GM13976 (cell line): ENCODE measurements at regions not wholly inside any gene's neighbourhood (a gene's known extent, or its start where the extent isn't known, plus 50 kb on each side); places are given as distances from the start of the nearest gene placed in this dataset.

ENCODE experiments used
- DNase-seq: peaks from one replicate; pipeline ENCODE4 v3.0.0; 2012; ENCODE audit warnings: low spot score
- in situ Hi-C: fragments of 300-500 bp; cut with MboI; formaldehyde crosslinking; loops from one replicate; pipeline ENCODE4 v1.12.0; 2022; ENCODE audit warnings: low sequenced_read_pairs, mixed read lengths, inconsistent platforms; ENCODE audit not compliant: unreplicated experiment
- TF ChIP-seq, protein P1 (sequence below): IDR thresholded peaks from 2 replicates; pipeline ENCODE4 v1.5.1; 2012; ENCODE audit warnings: borderline replicate concordance, mild to moderate bottlenecking; ENCODE audit not compliant: insufficient read depth; ENCODE audit errors: extremely low read depth, missing control alignments, control extremely low read depth

DNA sequence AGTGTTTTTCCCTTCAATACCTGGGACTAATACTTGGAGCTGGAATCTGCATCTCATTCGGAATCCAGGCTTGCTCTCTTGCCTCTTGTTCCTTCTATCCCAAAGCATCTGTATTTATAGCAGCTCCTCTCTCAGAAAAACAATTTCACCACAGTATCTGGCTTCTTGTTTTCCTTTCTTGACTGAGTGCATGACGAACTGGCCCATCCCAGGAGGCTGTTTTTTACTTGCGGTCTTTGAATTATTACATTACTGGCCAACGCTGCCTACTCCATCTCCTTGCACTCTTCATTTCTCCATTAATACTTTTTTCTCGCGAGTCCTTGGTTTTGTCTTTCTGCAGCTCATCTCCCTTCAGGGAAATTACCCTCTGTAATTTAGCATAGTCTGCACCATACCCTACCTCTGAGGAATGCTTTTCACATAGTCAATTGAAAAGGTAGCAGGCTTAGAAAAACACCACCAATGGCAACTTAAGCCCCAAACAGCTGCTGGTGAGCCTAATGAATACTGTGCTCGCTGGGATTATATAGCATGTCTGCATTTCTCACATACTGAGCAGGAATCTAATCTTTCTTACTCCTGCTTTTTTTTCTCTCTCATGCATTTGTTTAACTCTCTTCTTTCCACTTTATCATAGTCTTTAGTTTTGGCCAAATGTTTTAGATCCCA is 277.4 kb upstream of the SESN3 start:
- TF ChIP-seq, protein P1, sequence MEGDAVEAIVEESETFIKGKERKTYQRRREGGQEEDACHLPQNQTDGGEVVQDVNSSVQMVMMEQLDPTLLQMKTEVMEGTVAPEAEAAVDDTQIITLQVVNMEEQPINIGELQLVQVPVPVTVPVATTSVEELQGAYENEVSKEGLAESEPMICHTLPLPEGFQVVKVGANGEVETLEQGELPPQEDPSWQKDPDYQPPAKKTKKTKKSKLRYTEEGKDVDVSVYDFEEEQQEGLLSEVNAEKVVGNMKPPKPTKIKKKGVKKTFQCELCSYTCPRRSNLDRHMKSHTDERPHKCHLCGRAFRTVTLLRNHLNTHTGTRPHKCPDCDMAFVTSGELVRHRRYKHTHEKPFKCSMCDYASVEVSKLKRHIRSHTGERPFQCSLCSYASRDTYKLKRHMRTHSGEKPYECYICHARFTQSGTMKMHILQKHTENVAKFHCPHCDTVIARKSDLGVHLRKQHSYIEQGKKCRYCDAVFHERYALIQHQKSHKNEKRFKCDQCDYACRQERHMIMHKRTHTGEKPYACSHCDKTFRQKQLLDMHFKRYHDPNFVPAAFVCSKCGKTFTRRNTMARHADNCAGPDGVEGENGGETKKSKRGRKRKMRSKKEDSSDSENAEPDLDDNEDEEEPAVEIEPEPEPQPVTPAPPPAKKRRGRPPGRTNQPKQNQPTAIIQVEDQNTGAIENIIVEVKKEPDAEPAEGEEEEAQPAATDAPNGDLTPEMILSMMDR, result no peak
- in situ Hi-C loops, result no loop called here
- no peak for DNase-seq

DNA sequence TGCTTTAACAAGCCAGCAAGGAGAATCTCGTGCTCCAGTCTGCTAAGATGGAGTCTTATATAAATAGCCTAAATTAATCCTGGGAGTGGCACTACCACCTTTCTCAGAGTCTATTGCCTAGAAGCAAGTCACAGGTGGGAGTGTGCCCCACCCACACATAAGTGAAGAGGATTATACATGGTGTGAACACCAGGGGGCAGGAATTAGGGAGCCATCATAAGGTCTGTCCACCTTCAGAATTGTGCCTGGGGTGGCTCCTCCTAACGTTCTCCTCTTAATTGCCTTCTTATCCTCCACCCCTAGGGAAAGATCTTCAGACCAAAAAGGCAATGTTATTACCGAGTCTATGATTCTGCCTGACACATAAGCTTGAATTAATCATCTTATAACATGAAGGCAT is 276.8 kb upstream of the SESN3 start:
- in situ Hi-C loops, result no loop called here
- DNase-seq, result no peak
- TF ChIP-seq, protein P1, result no peak

DNA sequence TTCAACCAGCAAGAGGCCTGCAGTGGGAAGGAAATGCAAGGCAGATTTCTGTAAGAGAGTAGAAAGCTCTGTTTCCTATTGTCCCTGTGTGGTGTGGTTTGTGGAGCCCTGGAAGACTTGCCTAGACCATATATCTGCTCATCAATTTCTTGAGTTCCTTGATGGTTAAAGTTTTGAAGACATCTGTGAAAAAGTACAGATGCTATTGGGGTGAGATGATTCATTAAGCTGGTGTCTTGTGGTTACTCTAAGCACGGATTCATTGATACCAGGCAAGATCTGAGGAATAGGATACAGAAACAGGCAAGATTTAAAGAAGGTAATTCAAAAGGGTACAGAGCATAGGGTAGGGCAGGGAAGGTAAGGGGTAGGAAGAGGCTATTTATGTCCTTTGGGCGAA is 275.8 kb upstream of the SESN3 start:
- TF ChIP-seq, protein P1, result no peak
- DNase-seq, result no peak
- in situ Hi-C loops, result no loop called here

DNA sequence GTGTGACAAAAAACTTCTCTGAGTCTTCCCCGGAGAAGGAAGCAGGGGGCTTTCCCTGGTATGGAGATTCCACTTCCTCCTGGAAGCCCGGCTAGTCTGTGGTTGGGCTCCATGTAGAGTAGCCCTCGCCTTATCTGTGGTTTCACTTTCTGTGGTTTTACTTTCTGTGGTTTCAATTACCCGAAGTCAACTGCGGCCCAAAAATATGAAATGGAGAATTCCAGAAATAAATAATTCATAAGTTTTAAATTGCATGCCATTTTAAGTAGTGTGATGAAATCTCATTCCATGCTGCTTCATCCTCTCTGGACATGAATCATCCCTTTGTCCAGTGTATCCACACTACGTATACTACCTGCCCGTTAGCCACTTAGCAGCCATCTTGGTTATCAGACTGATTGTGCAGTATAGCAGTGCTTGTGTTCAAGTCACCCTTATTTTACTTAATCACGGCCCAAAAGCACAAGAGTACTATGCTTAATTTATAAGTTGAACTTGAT is 275.0 kb upstream of the SESN3 start:
- in situ Hi-C loops, result no loop called here
- DNase-seq, result no peak

DNA sequence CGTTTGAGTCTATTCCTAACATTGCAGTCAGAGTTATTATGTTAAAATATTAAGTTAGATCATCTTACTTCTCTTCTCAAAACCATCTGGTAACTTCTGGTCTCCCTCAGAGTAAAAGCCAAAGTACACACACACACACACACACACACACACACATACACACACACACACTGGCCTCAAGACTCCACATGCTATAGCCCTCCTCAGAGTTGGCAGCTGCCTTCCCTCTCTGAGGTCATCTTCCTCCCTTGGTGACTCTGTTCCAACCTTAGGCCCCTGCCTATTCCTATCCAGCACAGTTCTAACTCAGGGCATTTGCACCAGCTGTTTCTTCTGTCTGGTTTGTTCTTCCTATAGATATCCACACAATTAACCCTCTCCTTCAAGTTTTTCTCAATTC is 272.0 kb upstream of the SESN3 start:
- TF ChIP-seq, protein P1, result no peak
- in situ Hi-C loops, result no loop called here
- DNase-seq, result no peak

More for the DNA sequence above, 275.0 kb upstream of the SESN3 start:
- TF ChIP-seq, protein P1, result no peak

DNA sequence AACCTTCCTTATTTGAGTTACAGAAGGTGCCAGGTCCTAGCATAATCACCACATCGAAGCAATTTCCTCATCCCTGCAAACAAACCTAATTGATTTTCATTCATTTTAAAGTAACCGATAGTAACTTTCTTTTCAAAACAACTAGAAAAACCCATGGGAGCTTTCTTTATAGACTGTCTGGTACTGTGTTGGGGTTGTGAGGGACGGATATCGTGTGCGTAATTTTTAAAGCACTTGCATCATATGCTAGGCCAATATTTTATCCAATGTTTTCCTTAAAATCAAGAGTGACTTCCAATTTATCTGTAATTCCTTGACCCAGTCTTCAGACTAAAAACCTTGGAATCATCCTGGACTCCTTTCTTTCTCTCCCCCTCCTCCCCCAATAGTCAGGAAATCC is 271.5 kb upstream of the SESN3 start:
- TF ChIP-seq, protein P1, result no peak
- no peak for DNase-seq
- in situ Hi-C loops, result no loop called here
